ENCODE measurements at regions not wholly inside any gene's neighbourhood (a gene's known extent, or its start where the extent isn't known, plus 50 kb on each side); places are given as distances from the start of the nearest gene placed in this dataset.

DNA sequence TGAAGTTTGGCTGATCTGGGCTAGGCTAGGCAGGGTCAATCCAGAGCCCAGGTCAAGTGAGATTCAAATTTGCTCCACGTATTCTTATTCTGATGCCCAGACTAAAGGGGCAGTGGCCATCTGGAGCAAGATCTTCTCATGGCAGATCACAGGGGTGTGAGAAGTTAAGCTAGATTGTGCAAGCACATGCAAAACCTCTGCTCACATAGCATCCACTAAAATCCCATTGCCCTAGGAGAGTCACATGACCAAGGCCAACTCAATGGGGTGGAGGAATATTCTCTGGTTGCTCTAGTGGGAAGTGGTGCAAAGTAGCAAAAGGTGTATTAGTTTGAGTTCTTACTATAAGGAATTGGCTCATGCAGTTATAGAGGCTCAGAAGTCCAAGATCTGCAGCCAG, 318.4 kb upstream of the ASIC2 start:
- H4K20me1 ChIP-seq (ENCODE audit: control insufficient read depth, extremely low read depth, insufficient read depth, low read length): no peaks in the 10 kb centered on the region
- no peaks in the 10 kb centered on the region for H3K27me3 ChIP-seq (ENCODE audit: control insufficient read depth, insufficient read depth, low read length)
- no peaks in the 10 kb centered on the region for H3K36me3 ChIP-seq (ENCODE audit: control insufficient read depth, insufficient read depth, low read length)
- no peaks in the 10 kb centered on the region for H3K4me1 ChIP-seq (ENCODE audit: control insufficient read depth, extremely low read depth, insufficient read depth, low read length)
- H3K9ac ChIP-seq (ENCODE audit: insufficient read depth, low read length): no peak overlapping the region
- DNase-seq (ENCODE audit: low read depth in 2 of 2): no peak
- H3K4me2 ChIP-seq (ENCODE audit: extremely low read depth, insufficient read depth, low read length): no peak overlapping the region
- no peaks in the 10 kb centered on the region for H3K9me3 ChIP-seq (ENCODE audit: control insufficient read depth, insufficient read depth, low read depth, low read length)
- H3K4me3 ChIP-seq (replicated peaks in 1 of 4; ENCODE audit: control extremely low read depth in 1 of 4, insufficient read depth in 1 of 4, low read depth in 3 of 4, low read length in 4 of 4): no peak overlapping the region
- H3K79me2 ChIP-seq (ENCODE audit: control insufficient read depth, insufficient read depth, low read length): no peaks in the 10 kb centered on the region
- H3K27ac ChIP-seq (ENCODE audit: insufficient read depth, low read length): no peak overlapping the region
- no peak overlapping the region for H2AFZ ChIP-seq (ENCODE audit: low read length)
- TF ChIP-seq, protein P1, sequence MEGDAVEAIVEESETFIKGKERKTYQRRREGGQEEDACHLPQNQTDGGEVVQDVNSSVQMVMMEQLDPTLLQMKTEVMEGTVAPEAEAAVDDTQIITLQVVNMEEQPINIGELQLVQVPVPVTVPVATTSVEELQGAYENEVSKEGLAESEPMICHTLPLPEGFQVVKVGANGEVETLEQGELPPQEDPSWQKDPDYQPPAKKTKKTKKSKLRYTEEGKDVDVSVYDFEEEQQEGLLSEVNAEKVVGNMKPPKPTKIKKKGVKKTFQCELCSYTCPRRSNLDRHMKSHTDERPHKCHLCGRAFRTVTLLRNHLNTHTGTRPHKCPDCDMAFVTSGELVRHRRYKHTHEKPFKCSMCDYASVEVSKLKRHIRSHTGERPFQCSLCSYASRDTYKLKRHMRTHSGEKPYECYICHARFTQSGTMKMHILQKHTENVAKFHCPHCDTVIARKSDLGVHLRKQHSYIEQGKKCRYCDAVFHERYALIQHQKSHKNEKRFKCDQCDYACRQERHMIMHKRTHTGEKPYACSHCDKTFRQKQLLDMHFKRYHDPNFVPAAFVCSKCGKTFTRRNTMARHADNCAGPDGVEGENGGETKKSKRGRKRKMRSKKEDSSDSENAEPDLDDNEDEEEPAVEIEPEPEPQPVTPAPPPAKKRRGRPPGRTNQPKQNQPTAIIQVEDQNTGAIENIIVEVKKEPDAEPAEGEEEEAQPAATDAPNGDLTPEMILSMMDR (conservative IDR thresholded peaks at IDR 0.05 in 1 of 2, IDR thresholded peaks at IDR 0.05 in 1 of 2; ENCODE audit: low read depth in 1 of 2, low read length in 2 of 2): no peak
- TF ChIP-seq EZH2 (IDR thresholded peaks at IDR 0.05; ENCODE audit: low read length, missing control alignments): no peak

DNA sequence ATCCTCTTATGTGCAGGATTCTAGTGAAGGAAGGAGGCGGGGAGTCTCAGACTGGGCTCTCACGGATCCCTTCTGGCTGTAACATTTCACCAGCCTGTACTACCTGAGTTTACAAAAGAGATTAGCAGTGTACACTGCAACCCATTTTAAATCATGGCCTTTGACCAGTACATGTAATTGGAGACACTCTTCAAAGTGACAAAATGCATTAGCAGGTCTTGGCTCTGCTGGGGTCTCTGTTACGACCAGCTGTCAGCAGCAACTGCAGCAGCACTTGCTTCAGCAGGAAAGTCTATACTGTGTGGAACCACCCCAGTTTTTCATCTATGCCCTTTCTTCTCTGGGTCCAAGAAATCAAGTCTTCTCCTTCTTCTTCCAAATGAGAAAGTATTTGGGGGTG, 322.8 kb upstream of the ASIC2 start:
- no peak for DNase-seq (ENCODE audit: low read depth in 2 of 2)

GRCh38 chr17:33623841-33624240, 330.7 kb upstream of the ASIC2 start:
- no peaks in the 10 kb centered on the region for H3K36me3 ChIP-seq (ENCODE audit: control insufficient read depth, insufficient read depth, low read length)
- no peaks in the 10 kb centered on the region for H3K4me1 ChIP-seq (ENCODE audit: control insufficient read depth, extremely low read depth, insufficient read depth, low read length)
- no peak overlapping the region for H3K27ac ChIP-seq (ENCODE audit: insufficient read depth, low read length)
- H3K9ac ChIP-seq (ENCODE audit: insufficient read depth, low read length): no peak overlapping the region
- H3K79me2 ChIP-seq (ENCODE audit: control insufficient read depth, insufficient read depth, low read length): no peaks in the 10 kb centered on the region
- no peak overlapping the region for H2AFZ ChIP-seq (ENCODE audit: low read length)
- no peaks in the 10 kb centered on the region for H3K9me3 ChIP-seq (ENCODE audit: control insufficient read depth, insufficient read depth, low read depth, low read length)
- no peaks in the 10 kb centered on the region for H3K27me3 ChIP-seq (ENCODE audit: control insufficient read depth, insufficient read depth, low read length)
- H3K4me2 ChIP-seq (ENCODE audit: extremely low read depth, insufficient read depth, low read length): no peak overlapping the region
- TF ChIP-seq, protein P1 (conservative IDR thresholded peaks at IDR 0.05 in 1 of 2, IDR thresholded peaks at IDR 0.05 in 1 of 2; ENCODE audit: low read depth in 1 of 2, low read length in 2 of 2): no peak
- no peak for TF ChIP-seq EZH2 (IDR thresholded peaks at IDR 0.05; ENCODE audit: low read length, missing control alignments)
- no peak for DNase-seq (ENCODE audit: low read depth in 2 of 2)
- H3K4me3 ChIP-seq (replicated peaks in 1 of 4; ENCODE audit: control extremely low read depth in 1 of 4, insufficient read depth in 1 of 4, low read depth in 3 of 4, low read length in 4 of 4): no peak overlapping the region
- H4K20me1 ChIP-seq (ENCODE audit: control insufficient read depth, extremely low read depth, insufficient read depth, low read length): no peaks in the 10 kb centered on the region

More for the DNA sequence above, 322.8 kb upstream of the ASIC2 start:
- Histone ChIP-seq H3K9me3 (ENCODE audit: control insufficient read depth, insufficient read depth, low read depth, low read length) (no peaks in the 10 kb centered on the region), H4K20me1 (ENCODE audit: control insufficient read depth, extremely low read depth, insufficient read depth, low read length) (no peaks in the 10 kb centered on the region), H3K4me2 (ENCODE audit: extremely low read depth, insufficient read depth, low read length) (no peak overlapping the region), H3K4me1 (ENCODE audit: control insufficient read depth, extremely low read depth, insufficient read depth, low read length) (no peaks in the 10 kb centered on the region), H3K9ac (ENCODE audit: insufficient read depth, low read length) (no peak overlapping the region), H3K36me3 (ENCODE audit: control insufficient read depth, insufficient read depth, low read length) (no peaks in the 10 kb centered on the region), H2AFZ (ENCODE audit: low read length) (no peak overlapping the region), H3K27ac (ENCODE audit: insufficient read depth, low read length) (no peak overlapping the region), H3K79me2 (ENCODE audit: control insufficient read depth, insufficient read depth, low read length) (no peaks in the 10 kb centered on the region), H3K4me3 (replicated peaks in 1 of 4; ENCODE audit: control extremely low read depth in 1 of 4, insufficient read depth in 1 of 4, low read depth in 3 of 4, low read length in 4 of 4) (no peak overlapping the region), H3K27me3 (ENCODE audit: control insufficient read depth, insufficient read depth, low read length) (no peaks in the 10 kb centered on the region)
- TF ChIP-seq, protein P1 (conservative IDR thresholded peaks at IDR 0.05 in 1 of 2, IDR thresholded peaks at IDR 0.05 in 1 of 2; ENCODE audit: low read depth in 1 of 2, low read length in 2 of 2): no peak
- no peak for TF ChIP-seq EZH2 (IDR thresholded peaks at IDR 0.05; ENCODE audit: low read length, missing control alignments)

All from fibroblast of lung (primary cell).